ENCODE measurements at regions not wholly inside any gene's neighbourhood (a gene's known extent, or its start where the extent isn't known, plus 50 kb on each side); places are given as distances from the start of the nearest gene placed in this dataset.
"Not testable (repeated sequence)": the region's sequence is repeated elsewhere in the genome, so short reads cannot be mapped to it uniquely, and the experiment has no call there.

DNA sequence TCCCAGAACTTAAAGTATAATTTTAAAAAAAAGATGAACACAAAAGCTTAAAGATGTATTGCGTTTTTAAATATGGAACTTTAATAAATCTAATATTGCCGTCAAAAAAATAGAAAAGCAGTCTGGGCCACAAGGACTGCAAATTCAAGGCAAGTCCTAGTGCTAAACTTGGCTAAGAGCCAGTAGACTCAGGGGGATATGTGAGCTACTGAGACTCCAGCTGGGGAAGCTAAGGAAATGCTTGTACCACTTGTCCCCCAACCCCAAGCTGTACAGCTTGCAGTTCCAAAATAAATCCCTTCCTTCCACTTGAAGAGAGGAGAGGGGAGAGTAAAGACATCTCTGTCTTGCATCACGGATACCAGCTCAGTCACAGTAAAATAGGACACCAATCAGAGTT is 290.8 kb upstream of the FGF13 start:
- Histone ChIP-seq H3K27me3 (ENCODE audit: insufficient read depth, poor library complexity, severe bottlenecking) (no peaks in the 10 kb centered on the region), H3K4me3 (replicated peaks; ENCODE audit: insufficient read depth, low read length) (no peak overlapping the region), H3K27ac (replicated peaks) (no peak overlapping the region)
- TF ChIP-seq SPI1 (IDR thresholded peaks at IDR 0.05; ENCODE audit: borderline replicate concordance, low read depth) = no peak
- no peak for TF ChIP-seq GABPA (IDR thresholded peaks at IDR 0.05; ENCODE audit: low read depth)
- TF ChIP-seq, protein P1, sequence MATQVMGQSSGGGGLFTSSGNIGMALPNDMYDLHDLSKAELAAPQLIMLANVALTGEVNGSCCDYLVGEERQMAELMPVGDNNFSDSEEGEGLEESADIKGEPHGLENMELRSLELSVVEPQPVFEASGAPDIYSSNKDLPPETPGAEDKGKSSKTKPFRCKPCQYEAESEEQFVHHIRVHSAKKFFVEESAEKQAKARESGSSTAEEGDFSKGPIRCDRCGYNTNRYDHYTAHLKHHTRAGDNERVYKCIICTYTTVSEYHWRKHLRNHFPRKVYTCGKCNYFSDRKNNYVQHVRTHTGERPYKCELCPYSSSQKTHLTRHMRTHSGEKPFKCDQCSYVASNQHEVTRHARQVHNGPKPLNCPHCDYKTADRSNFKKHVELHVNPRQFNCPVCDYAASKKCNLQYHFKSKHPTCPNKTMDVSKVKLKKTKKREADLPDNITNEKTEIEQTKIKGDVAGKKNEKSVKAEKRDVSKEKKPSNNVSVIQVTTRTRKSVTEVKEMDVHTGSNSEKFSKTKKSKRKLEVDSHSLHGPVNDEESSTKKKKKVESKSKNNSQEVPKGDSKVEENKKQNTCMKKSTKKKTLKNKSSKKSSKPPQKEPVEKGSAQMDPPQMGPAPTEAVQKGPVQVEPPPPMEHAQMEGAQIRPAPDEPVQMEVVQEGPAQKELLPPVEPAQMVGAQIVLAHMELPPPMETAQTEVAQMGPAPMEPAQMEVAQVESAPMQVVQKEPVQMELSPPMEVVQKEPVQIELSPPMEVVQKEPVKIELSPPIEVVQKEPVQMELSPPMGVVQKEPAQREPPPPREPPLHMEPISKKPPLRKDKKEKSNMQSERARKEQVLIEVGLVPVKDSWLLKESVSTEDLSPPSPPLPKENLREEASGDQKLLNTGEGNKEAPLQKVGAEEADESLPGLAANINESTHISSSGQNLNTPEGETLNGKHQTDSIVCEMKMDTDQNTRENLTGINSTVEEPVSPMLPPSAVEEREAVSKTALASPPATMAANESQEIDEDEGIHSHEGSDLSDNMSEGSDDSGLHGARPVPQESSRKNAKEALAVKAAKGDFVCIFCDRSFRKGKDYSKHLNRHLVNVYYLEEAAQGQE (IDR thresholded peaks at IDR 0.05; ENCODE audit: insufficient replicate concordance, low read depth) = no peak
- no peak for TF ChIP-seq POLR2AphosphoS5 (IDR thresholded peaks at IDR 0.05; ENCODE audit: low read depth)
- TF ChIP-seq, protein P2, sequence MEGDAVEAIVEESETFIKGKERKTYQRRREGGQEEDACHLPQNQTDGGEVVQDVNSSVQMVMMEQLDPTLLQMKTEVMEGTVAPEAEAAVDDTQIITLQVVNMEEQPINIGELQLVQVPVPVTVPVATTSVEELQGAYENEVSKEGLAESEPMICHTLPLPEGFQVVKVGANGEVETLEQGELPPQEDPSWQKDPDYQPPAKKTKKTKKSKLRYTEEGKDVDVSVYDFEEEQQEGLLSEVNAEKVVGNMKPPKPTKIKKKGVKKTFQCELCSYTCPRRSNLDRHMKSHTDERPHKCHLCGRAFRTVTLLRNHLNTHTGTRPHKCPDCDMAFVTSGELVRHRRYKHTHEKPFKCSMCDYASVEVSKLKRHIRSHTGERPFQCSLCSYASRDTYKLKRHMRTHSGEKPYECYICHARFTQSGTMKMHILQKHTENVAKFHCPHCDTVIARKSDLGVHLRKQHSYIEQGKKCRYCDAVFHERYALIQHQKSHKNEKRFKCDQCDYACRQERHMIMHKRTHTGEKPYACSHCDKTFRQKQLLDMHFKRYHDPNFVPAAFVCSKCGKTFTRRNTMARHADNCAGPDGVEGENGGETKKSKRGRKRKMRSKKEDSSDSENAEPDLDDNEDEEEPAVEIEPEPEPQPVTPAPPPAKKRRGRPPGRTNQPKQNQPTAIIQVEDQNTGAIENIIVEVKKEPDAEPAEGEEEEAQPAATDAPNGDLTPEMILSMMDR (IDR thresholded peaks at IDR 0.05; ENCODE audit: insufficient read depth, low read length) = no peak
- no peak for DNase-seq (ENCODE audit: low read depth in 1 of 2, low spot score in 1 of 2)

DNA sequence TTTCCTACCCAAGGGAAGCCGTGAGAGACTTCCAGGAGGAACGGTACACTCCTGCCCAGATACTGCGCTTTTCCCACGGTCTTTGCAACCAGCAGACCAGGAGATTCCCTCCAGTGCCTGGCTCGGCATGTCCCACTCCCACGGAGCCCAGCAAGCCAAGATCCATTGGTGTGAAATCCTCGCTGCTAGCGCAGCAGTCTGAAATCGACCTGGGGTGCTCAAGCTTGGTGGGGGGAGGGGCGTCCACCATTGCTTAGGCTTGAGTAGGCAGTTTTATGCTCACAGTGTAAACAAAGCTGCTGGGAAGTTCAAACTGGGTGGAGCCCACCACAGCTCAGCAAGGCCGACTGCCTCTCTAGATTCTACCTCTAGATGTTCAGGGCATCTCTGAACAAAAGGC is 284.8 kb upstream of the FGF13 start:
- DNase-seq (ENCODE audit: low read depth in 1 of 2, low spot score in 1 of 2) = no peak
- H3K27ac ChIP-seq (replicated peaks) = no peak overlapping the region
- no peak overlapping the region for H3K4me3 ChIP-seq (replicated peaks; ENCODE audit: insufficient read depth, low read length)
- TF ChIP-seq POLR2AphosphoS5 (IDR thresholded peaks at IDR 0.05; ENCODE audit: low read depth) (no peak), GABPA (IDR thresholded peaks at IDR 0.05; ENCODE audit: low read depth) (no peak), SPI1 (IDR thresholded peaks at IDR 0.05; ENCODE audit: borderline replicate concordance, low read depth) (no peak)
- TF ChIP-seq, protein P1 (IDR thresholded peaks at IDR 0.05; ENCODE audit: insufficient replicate concordance, low read depth) = no peak
- TF ChIP-seq, protein P2 (IDR thresholded peaks at IDR 0.05; ENCODE audit: insufficient read depth, low read length) = no peak
- no peaks in the 10 kb centered on the region for H3K27me3 ChIP-seq (ENCODE audit: insufficient read depth, poor library complexity, severe bottlenecking)

DNA sequence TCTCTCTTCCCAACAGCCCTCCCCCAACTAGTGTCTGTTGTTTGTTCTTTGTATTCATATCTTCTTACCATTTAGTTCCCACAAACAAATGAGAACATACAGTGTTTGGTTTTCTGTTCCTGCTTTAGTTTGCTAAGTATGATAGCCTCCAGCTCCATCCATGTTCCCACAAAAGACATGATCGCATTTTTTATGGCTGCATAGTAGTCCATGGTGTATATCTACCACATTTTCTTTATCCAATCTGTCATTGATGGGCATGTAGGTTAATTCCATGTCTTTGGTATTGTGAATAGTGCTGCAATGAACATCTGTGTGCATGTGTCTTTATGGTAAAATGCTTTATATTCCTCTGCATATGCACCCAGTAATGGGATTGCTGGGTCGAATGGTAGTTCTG is 283.9 kb upstream of the FGF13 start:
- H3K4me3 ChIP-seq (replicated peaks; ENCODE audit: insufficient read depth, low read length) = no peak overlapping the region

DNA sequence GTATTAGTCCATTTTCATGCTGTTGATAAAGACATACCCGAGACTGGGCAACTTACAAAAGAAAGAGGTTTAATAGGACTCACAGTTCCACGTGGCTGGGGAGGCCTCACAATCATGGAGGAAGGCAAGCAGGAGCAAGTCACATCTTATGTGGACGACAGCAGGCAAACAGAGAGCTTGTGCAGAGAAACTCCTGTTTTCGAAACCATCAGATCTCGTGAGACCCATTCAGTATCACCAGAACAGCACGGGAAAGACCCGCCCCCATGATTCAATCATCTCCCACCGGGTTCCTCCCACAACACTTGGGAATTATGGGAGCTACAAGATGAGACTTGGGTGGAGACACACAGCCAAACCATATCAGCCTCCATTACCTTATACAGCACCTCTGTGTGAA is 278.9 kb upstream of the FGF13 start:
- H3K4me3 ChIP-seq (replicated peaks; ENCODE audit: insufficient read depth, low read length); H3K27me3 ChIP-seq (ENCODE audit: insufficient read depth, poor library complexity, severe bottlenecking); DNase-seq (ENCODE audit: low read depth in 1 of 2, low spot score in 1 of 2); H3K27ac ChIP-seq (replicated peaks): not testable (repeated sequence)

More for the DNA sequence above, 283.9 kb upstream of the FGF13 start:
- TF ChIP-seq, protein P1 (IDR thresholded peaks at IDR 0.05; ENCODE audit: insufficient replicate concordance, low read depth) = no peak
- TF ChIP-seq GABPA (IDR thresholded peaks at IDR 0.05; ENCODE audit: low read depth) (no peak), POLR2AphosphoS5 (IDR thresholded peaks at IDR 0.05; ENCODE audit: low read depth) (no peak), SPI1 (IDR thresholded peaks at IDR 0.05; ENCODE audit: borderline replicate concordance, low read depth) (no peak)
- TF ChIP-seq, protein P2 (IDR thresholded peaks at IDR 0.05; ENCODE audit: insufficient read depth, low read length) = no peak
- Histone ChIP-seq H3K27me3 (ENCODE audit: insufficient read depth, poor library complexity, severe bottlenecking) (no peaks in the 10 kb centered on the region), H3K27ac (replicated peaks) (no peak overlapping the region)
- no peak for DNase-seq (ENCODE audit: low read depth in 1 of 2, low spot score in 1 of 2)

Data from HL-60 (cell line).